MM.1S (cell line): ENCODE measurements at regions not wholly inside any gene's neighbourhood (a gene's known extent, or its start where the extent isn't known, plus 50 kb on each side); places are given as distances from the start of the nearest gene placed in this dataset.

ENCODE experiments used
- EZH2 ChIP-seq: fragments of 300-600 bp; sonication (generic); optimal IDR thresholded peaks from 2 replicates; pipeline ENCODE3; 2017; ENCODE audit warnings: low read depth, mild to moderate bottlenecking, antibody characterized with exemption, low read length, mixed read lengths
- TF ChIP-seq, protein P1 (sequence below): fragments of 300-600 bp; sonication (generic); IDR thresholded peaks from 2 replicates; pipeline ENCODE4 v1.5.1; 2016; ENCODE audit warnings: antibody characterized with exemption, low read length, mixed read lengths

DNA sequence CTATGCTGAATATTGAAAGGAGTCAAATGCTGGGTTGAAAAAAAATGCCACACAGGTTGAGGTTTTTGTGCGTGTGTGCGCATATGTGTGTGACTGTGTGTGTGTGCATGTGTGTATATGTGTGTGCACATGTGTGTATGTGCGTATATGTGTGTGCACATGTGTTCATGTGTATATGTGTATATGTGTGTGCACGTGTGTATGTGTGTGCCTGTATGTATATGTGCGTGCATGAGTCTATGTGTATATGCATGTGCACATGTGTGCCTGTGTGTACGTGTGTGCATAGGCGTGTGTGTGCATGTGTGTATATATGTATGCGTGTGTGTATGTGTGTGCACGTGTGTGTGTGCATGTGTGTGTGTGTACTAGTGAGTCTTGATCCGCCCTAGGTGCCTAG lies 655.7 kb downstream of the AACS start:
- TF ChIP-seq, protein P1, sequence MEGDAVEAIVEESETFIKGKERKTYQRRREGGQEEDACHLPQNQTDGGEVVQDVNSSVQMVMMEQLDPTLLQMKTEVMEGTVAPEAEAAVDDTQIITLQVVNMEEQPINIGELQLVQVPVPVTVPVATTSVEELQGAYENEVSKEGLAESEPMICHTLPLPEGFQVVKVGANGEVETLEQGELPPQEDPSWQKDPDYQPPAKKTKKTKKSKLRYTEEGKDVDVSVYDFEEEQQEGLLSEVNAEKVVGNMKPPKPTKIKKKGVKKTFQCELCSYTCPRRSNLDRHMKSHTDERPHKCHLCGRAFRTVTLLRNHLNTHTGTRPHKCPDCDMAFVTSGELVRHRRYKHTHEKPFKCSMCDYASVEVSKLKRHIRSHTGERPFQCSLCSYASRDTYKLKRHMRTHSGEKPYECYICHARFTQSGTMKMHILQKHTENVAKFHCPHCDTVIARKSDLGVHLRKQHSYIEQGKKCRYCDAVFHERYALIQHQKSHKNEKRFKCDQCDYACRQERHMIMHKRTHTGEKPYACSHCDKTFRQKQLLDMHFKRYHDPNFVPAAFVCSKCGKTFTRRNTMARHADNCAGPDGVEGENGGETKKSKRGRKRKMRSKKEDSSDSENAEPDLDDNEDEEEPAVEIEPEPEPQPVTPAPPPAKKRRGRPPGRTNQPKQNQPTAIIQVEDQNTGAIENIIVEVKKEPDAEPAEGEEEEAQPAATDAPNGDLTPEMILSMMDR, result no peak
- no peak for TF ChIP-seq EZH2
